NCI-H2227 (cell line): ENCODE measurements at regions not wholly inside any gene's neighbourhood (a gene's known extent, or its start where the extent isn't known, plus 50 kb on each side); places are given as distances from the start of the nearest gene placed in this dataset.
"Not testable (repeated sequence)": the region's sequence is repeated elsewhere in the genome, so short reads cannot be mapped to it uniquely, and the experiment has no call there.

Experiments
- DNase-seq: peaks from one replicate; lab custom pipeline; 2025; ENCODE audit not compliant: unreplicated experiment; lab: John Stamatoyannopoulos, UW

GRCh38 chr4:42205541-42205940 lies 53.1 kb upstream of the BEND4 start:
- no peak for DNase-seq

GRCh38 chr4:42216664-42217063 lies 64.2 kb upstream of the BEND4 start:
- DNase-seq = no peak

GRCh38 chr4:42225286-42225685 lies 72.8 kb upstream of the BEND4 start:
- no peak for DNase-seq

GRCh38 chr4:42234817-42235216 lies 82.4 kb upstream of the BEND4 start:
- DNase-seq = no peak

GRCh38 chr4:42235304-42236021 lies 83.0 kb upstream of the BEND4 start:
- DNase-seq = no peak

GRCh38 chr4:42237010-42237409 lies 84.6 kb upstream of the BEND4 start:
- no peak for DNase-seq

GRCh38 chr4:42237451-42237850 lies 85.0 kb upstream of the BEND4 start:
- no peak for DNase-seq

- DNase-seq = no peak
Observed at GRCh38 chr4:42248972-42249371, 96.5 kb upstream of the BEND4 start.

- no peak for DNase-seq
Observed at GRCh38 chr4:42252315-42252714, 99.9 kb upstream of the BEND4 start.

GRCh38 chr4:42257645-42258044 lies 105.2 kb upstream of the BEND4 start:
- DNase-seq = not testable (repeated sequence)

GRCh38 chr4:42262701-42263490 lies 110.4 kb upstream of the BEND4 start:
- no peak for DNase-seq

- no peak for DNase-seq
Observed at GRCh38 chr4:42265782-42266602, 113.5 kb upstream of the BEND4 start.

GRCh38 chr4:42267724-42268123 lies 115.3 kb upstream of the BEND4 start:
- DNase-seq = no peak

- DNase-seq = no peak
Observed at GRCh38 chr4:42268824-42269223, 116.4 kb upstream of the BEND4 start.

GRCh38 chr4:42271096-42271495 lies 118.6 kb upstream of the BEND4 start:
- no peak for DNase-seq

- no peak for DNase-seq
Observed at GRCh38 chr4:42277291-42277690, 120.0 kb upstream of the SHISA3 start.

- DNase-seq = no peak
Observed at GRCh38 chr4:42278709-42279324, 118.5 kb upstream of the SHISA3 start.

- DNase-seq = peak; percentile 29
Observed at GRCh38 chr4:42280327-42281095, 116.8 kb upstream of the SHISA3 start.

GRCh38 chr4:42281324-42282020 lies 115.8 kb upstream of the SHISA3 start:
- DNase-seq = no peak
